Epidermal melanocyte (primary cell): ENCODE measurements at regions not wholly inside any gene's neighbourhood (a gene's known extent, or its start where the extent isn't known, plus 50 kb on each side); places are given as distances from the start of the nearest gene placed in this dataset.

ENCODE experiments used
- DNase-seq: peaks from one replicate; pipeline ENCODE4 v3.0.0; 2011; ENCODE audit warnings: low spot score; ENCODE audit not compliant: insufficient read length

GRCh38 chr6:23202207-23202606 lies 632.8 kb downstream of the HDGFL1 start:
- no peak for DNase-seq

DNA sequence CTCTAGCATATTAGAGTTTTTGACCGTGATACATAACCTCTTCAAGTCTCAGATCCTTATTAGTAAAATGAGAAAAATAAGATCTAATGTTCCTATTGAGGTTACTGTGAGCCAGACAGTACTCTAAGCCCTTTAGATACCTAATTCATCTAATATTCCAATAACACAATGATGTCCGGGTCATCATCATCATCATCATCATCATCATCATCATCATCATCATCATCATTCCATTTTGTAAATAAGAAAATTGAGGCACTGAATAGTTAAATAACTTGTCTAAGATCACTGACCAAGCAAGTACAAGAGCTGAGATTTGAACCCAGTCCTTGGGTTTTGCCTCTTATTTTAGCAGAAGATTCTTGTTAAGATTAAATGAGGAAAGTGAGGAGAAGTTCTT lies 643.0 kb downstream of the HDGFL1 start:
- no peak for DNase-seq

DNA sequence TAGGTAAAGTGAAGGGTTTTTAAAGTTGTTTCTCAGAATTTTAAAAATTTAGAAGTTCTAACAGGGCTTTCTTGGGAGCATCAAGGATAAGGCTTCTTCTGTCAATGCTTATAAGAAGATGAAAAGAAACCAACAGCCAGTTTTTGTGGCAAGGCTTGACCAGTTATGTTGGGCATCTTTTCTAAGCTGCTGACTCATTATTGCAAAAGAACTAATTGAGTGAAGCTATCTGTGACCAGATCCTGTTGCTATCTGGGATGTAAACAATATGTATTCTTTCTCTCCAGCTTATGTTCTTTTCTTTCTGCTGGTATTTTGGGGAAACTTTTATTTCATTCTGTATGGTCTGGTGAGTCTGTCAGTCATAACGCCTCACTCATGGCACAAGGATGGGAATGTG lies 643.8 kb downstream of the HDGFL1 start:
- no peak for DNase-seq

DNA sequence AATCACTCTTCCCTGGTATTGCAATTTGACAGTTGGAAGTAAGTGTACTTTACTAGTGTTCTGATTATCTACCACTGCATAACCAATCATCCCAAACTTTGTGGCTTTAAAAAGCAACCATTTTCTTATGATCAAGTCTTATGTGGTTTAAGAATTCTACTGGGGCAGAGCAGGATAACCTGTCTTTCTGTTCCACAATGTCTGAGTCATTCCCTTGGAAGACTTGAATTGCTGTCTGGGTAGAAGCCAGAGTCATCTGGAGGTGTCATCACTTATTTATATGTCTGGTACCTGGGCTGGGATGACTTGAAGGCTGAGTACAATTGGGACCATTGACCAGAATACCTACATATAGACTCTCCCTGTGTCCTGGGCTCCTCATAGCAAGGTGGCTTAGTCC lies 644.3 kb downstream of the HDGFL1 start:
- no peak for DNase-seq

DNA sequence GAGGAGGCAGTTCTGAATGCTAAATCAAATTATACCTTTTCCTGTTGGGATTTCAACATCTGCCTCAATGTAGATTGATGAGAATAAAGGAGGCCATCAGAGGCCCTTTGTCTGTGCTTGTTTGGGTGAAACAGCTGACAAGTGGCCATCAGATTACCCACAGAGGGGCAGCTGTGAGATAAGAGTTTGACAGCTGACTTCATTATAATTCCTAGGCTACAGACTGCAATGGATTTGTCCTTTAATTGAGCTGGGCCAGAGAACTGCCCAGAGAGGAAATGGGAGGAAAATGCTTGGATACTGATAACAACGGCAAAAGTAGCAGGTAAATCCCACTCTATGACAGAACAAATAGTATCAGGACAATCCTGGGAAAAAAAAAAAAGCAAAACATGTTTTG lies 649.4 kb downstream of the HDGFL1 start:
- no peak for DNase-seq

GRCh38 chr6:23222724-23223123 lies 653.4 kb downstream of the HDGFL1 start:
- DNase-seq: no peak

DNA sequence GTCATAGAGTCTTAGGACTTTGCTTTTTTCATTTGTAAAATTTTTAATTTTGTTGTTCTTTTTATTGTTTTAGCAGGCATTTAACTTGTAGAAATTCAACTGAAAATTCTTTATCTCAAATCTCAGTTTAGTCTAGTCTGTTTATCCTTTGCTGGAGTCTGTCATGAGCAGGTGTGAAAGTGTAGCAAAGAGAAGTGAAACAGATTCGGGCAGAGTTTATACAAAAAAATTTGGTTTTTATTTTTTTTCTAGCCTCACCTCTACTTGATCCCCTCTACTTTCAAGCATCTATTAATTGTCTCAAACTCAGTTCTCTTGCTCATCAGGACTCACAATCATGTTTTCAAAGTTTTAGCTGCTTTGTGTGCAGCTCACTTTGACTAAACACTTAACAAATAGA lies 655.2 kb downstream of the HDGFL1 start:
- DNase-seq: no peak

GRCh38 chr6:23228439-23229024 lies 659.2 kb downstream of the HDGFL1 start:
- DNase-seq: no peak

DNA sequence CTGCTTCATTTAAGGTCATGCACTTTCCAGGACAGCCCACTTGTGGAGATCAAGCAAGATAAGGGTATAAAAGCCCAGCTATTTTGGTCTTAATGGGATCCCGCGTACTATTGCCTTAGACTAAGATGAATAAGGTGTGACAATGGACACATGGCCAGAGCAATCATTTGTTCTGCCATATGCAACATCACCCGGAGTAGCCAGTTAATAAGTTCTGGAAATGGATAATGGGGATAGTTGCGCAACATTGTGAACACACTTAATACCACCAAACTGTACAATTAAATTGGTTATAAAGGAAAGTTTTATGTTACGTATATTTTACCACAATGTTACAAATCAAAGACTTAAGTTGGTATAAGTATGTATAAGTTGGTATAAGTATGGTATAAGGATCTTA lies 674.5 kb downstream of the HDGFL1 start:
- DNase-seq: no peak

DNA sequence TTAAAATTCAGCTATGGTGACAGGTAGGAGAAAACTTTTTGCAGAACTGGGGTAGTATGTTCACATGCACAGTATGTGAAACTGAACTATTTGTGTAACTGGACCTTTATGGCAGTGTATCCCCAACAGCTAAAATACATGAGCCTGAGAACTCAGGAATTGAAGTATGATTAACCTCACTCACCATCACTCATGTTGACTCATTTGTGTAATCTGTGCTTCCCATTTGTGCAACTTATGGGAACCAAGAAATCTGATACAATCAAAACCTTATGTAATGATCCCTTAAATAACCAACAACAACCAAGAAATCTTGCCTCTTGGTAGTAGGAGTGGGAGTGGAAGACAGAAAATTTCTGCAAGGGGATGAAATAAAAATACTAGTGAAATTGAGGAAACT lies 674.9 kb downstream of the HDGFL1 start:
- DNase-seq: no peak

- DNase-seq: no peak
Observed at GRCh38 chr6:23245572-23245971, 676.2 kb downstream of the HDGFL1 start.

- no peak for DNase-seq
Observed at GRCh38 chr6:23246896-23247295, 677.5 kb downstream of the HDGFL1 start.

DNA sequence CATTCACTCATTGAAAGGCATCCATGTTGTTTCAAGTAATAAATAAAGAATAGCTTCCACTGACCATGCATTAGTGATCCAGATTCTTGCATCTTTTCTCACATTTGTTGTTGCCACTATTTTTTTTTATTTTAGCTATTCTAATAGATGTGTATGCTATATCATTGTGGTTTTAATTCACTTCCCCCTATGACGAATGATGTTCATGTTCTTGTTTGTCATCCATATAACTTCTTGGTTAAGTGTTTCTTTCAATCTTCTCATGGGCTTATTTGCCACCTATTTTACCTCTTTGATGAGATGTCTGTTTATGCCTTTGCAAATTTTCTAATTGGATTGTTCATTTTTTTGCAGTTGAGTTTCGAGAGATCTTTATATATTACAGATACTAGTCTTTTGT lies 681.2 kb downstream of the HDGFL1 start:
- DNase-seq: no peak

GRCh38 chr6:23262864-23263263 lies 693.5 kb downstream of the HDGFL1 start:
- DNase-seq: no peak

DNA sequence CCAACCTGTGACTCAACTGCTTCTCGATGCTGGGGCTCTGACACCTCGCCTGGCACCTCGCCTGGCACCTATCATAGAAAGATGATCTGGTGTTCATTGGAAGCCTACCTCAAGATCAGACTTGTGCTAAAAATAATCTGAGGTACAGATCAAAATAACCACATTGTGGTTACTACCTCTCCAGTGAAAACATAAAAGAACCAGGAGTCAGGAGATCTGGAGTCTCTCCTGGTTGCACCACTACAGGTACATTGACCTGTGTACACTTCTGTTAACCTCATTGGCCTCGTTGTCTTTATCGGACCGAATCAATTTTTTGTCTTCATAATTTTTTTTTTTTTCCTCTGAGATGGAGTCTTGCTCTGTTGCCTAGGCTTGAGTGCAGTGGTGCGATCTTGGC lies 695.9 kb downstream of the HDGFL1 start:
- DNase-seq: no peak

DNA sequence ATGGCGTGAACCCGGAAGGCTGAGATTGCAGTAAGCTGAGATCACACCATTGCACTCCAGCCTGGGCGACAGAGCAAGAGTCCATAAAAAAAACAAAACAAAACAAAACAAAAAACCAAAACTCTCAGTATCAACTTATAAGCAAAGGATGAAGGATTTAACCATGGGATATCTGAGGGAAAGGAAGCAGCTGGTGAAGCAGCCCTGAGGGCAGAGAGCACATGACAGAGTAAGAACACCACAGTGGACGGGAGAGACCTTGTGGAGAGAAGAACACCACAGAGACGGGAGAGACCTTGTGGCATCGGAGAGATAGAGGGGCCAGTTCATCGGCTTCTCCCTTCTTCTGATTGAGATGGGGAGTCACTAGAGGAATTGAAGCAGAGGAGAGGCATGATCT lies 697.2 kb downstream of the HDGFL1 start:
- DNase-seq: no peak

- DNase-seq: no peak
Observed at GRCh38 chr6:23267651-23268050, 698.3 kb downstream of the HDGFL1 start.

- no peak for DNase-seq
Observed at GRCh38 chr6:23268348-23268747, 699.0 kb downstream of the HDGFL1 start.

DNA sequence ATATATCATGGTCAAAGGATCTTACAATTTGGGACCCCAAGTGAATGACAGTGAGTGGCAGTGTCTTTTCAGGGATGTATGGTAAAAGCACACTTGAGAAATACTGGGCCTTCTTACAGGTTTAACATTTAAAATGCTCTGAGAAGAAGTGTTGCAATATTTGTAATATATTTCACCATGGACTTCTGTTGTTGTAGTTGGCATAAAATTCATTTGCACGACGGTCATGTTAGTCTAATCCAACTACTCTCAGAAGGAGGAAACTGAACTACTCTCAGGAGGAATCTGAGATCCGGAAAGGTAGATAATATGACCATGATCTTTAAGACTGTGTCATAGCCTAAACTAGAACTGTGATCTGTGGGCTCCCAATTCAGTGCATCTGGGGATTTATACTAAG lies 700.1 kb downstream of the HDGFL1 start:
- DNase-seq: no peak

DNA sequence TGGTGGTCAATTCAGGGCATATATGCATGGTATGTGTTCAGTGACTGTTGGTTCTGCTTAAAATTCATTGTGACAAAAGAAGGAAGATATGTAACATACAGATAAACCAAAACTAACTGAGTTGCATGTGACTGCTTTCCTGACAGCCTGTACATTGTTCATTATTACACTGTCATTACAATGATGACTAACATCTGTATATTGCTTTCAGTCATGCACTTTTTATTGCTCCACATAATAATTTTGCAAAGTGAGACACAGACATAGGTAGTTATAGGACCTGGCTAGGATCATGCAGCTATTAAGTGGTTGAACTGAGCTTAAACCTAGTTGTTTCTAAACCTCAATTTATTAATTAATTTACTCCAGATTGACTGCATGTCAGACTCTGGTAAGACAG lies 703.2 kb downstream of the HDGFL1 start:
- no peak for DNase-seq

GRCh38 chr6:23277521-23278179 lies 708.3 kb downstream of the HDGFL1 start:
- no peak for DNase-seq

- no peak for DNase-seq
Observed at GRCh38 chr6:23278180-23278532, 708.8 kb downstream of the HDGFL1 start.

DNA sequence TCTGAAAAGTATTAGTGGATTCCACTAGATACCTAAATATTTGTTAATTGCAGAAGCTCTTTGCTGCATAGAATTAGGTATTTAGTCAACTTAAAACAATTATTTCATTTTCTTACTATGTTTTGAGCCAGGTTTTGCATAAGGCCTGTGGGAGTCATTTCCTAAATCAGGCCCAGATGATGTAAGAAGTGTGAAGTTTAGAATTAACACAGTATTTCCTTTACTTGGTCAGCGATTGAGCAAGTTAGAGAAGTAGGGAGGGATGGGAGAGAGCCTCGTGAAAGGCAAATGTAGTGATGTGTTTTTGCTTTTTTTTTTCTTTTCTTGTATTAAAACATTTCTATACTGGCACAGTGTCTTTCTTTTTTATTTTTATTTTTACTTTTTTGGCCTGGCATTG lies 711.1 kb downstream of the HDGFL1 start:
- no peak for DNase-seq
